Kidney epithelial cell (primary cell): ENCODE measurements at regions not wholly inside any gene's neighbourhood (a gene's known extent, or its start where the extent isn't known, plus 50 kb on each side); places are given as distances from the start of the nearest gene placed in this dataset.

Source experiments
- DNase-seq: peaks from one replicate; pipeline ENCODE4 v3.0.0-alpha.2; 2010; ENCODE audit warnings: low read depth
- H3K27me3 ChIP-seq: 2 replicates; pipeline ENCODE4 v1.6.0; 2011; ENCODE audit warnings: low read length; ENCODE audit not compliant: control insufficient read depth, insufficient read depth
- H3K36me3 ChIP-seq: 2 replicates; pipeline ENCODE4 v1.5.1; 2011; ENCODE audit warnings: low read length; ENCODE audit not compliant: control insufficient read depth, insufficient read depth
- H3K4me3 ChIP-seq: 2 replicates; pipeline ENCODE4 v1.5.1; 2011; ENCODE audit warnings: low read depth, mild to moderate bottlenecking, control low read depth, low read length
- CTCF ChIP-seq: IDR thresholded peaks from 2 replicates; pipeline ENCODE4 v1.5.1; 2011; ENCODE audit warnings: mild to moderate bottlenecking, moderate library complexity, low read length, control low read depth, inconsistent platforms; ENCODE audit not compliant: insufficient read depth, poor library complexity, severe bottlenecking

GRCh38 chr7:24341691-24342413, 57.9 kb downstream of the NPY start:
- no peaks in the 10 kb centered on the region for H3K36me3 ChIP-seq
- H3K27me3 ChIP-seq: no peaks in the 10 kb centered on the region
- no peak overlapping the region for H3K4me3 ChIP-seq
- no peak for TF ChIP-seq CTCF
- no peak for DNase-seq

- H3K36me3 ChIP-seq: no peaks in the 10 kb centered on the region
- no peaks in the 10 kb centered on the region for H3K27me3 ChIP-seq
- no peak for TF ChIP-seq CTCF
- no peak for DNase-seq
- no peak overlapping the region for H3K4me3 ChIP-seq
Observed at GRCh38 chr7:24343614-24344013, 59.6 kb downstream of the NPY start.

- TF ChIP-seq CTCF: no peak
- H3K4me3 ChIP-seq: no peak overlapping the region
- no peak for DNase-seq
- no peaks in the 10 kb centered on the region for H3K27me3 ChIP-seq
- H3K36me3 ChIP-seq: no peaks in the 10 kb centered on the region
Observed at GRCh38 chr7:24346129-24346528, 62.1 kb downstream of the NPY start.

GRCh38 chr7:24346716-24347115, 62.7 kb downstream of the NPY start:
- DNase-seq: no peak
- Histone ChIP-seq H3K27me3 (no peaks in the 10 kb centered on the region), H3K36me3 (no peaks in the 10 kb centered on the region), H3K4me3 (no peak overlapping the region)
- TF ChIP-seq CTCF: no peak

GRCh38 chr7:24349339-24349738, 65.3 kb downstream of the NPY start:
- no peak for DNase-seq
- Histone ChIP-seq H3K27me3 (no peaks in the 10 kb centered on the region), H3K36me3 (no peaks in the 10 kb centered on the region)

More at GRCh38 chr7:24349339-24349738, 65.3 kb downstream of the NPY start:
- no peak for TF ChIP-seq CTCF
- no peak overlapping the region for H3K4me3 ChIP-seq
